Body of pancreas (tissue), 4 donors: ENCODE measurements at regions not wholly inside any gene's neighbourhood (a gene's known extent, or its start where the extent isn't known, plus 50 kb on each side); places are given as distances from the start of the nearest gene placed in this dataset.

Source experiments
- ATAC-seq: fragments of 150-250 bp; one replicate; pipeline ENCODE4 v1.9.1; 2016
- DNase-seq, 4 donors: peaks; one replicate each; pipeline ENCODE4 v3.0.0-alpha.2; 2019
- H3K27ac ChIP-seq, 4 donors: fragments of 200-600 bp; sonication (generic); 1 replicate in 3 of 4; 2 replicates in 1 of 4; pipeline versions ENCODE4 v1.5.1 to v1.6.1; 2016 to 2019; ENCODE audit warnings: mild to moderate bottlenecking in 1 of 4, mixed read lengths in 1 of 4, moderate library complexity in 1 of 4
- H3K27me3 ChIP-seq, 2 donors: fragments of 200-600 bp; sonication (generic); one replicate each; pipeline ENCODE4 v1.6.0; 2016; ENCODE audit warnings: mild to moderate bottlenecking in 1 of 2
- H3K36me3 ChIP-seq, 2 donors: fragments of 200-600 bp; sonication (generic); replicated peaks in 1 of 2; 2 replicates each; pipeline ENCODE4 v1.5.1; 2016; ENCODE audit warnings: low read depth in 2 of 2; ENCODE audit not compliant: insufficient read depth in 1 of 2
- H3K4me1 ChIP-seq: fragments of 200-600 bp; sonication (generic); one replicate; pipeline ENCODE4 v1.6.0; 2016
- H3K4me3 ChIP-seq, 2 donors: fragments of 200-600 bp; sonication (generic); 1 replicate in 1 of 2; 2 replicates in 1 of 2; pipeline ENCODE4 v1.5.1; 2016 to 2019
- H3K9me3 ChIP-seq, 3 donors: fragments of 200-600 bp; sonication (generic); 1 replicate in 2 of 3; 2 replicates in 1 of 3; pipeline ENCODE4 v1.5.1; 2016
- CTCF ChIP-seq, 7 experiments: fragments of 450-650 bp in 4 of 7; fragments of 200-600 bp in 3 of 7; sonication (generic) in 3 of 7; IDR thresholded peaks; one replicate each; pipeline ENCODE4 v1.5.1; 2016 to 2019; ENCODE audit warnings: antibody characterized with exemption in 7 of 7
- POLR2A ChIP-seq, 3 donors: fragments of 450-650 bp; IDR thresholded peaks; one replicate each; pipeline ENCODE4 v1.6.1; 2016; ENCODE audit warnings: antibody characterized with exemption in 3 of 3, mild to moderate bottlenecking in 2 of 3
- WGBS, 2 donors: methylation state at CpG; one replicate each; pipeline ENCODE4 v1.1.5; 2017; 5-methylcytosine and 5-hydroxymethylcytosine counted together
- intact Hi-C: fragments of 100-400 bp; cut with DNase I; formaldehyde crosslinking; loops from one replicate; pipeline ENCODE4 v1.15.1; 2023

GRCh38 chr12:124240493-124240892, 54.4 kb upstream of the RFLNA start:
- intact Hi-C loops: no loop called here
- Histone ChIP-seq H3K4me3 (no peak overlapping the region), H3K9me3 (no peaks in the 10 kb centered on the region), H3K27ac (no peak overlapping the region), H3K27me3 (no peaks in the 10 kb centered on the region), H3K4me1 (no peaks in the 10 kb centered on the region), H3K36me3 (no peaks in the 10 kb centered on the region)
- WGBS, 2 donors: 84 to 100% methylated on average over 1 of the region's 1 CpG
- ATAC-seq: no peak
- DNase-seq: no peak
- TF ChIP-seq POLR2A (IDR thresholded peaks at IDR 0.05) (no peak), CTCF (IDR thresholded peaks at IDR 0.05) (no peak)

- TF ChIP-seq POLR2A (IDR thresholded peaks at IDR 0.05) (no peak), CTCF (IDR thresholded peaks at IDR 0.05) (no peak)
- no peak overlapping the region for H3K4me3 ChIP-seq
- no peaks in the 10 kb centered on the region for H3K4me1 ChIP-seq
- DNase-seq: no peak
- H3K27ac ChIP-seq: no peak overlapping the region
- ATAC-seq: no peak
- no peaks in the 10 kb centered on the region for H3K36me3 ChIP-seq
- intact Hi-C loops: no loop called here
- 80 to 83% methylated on average over 17 of the region's 17 CpGs for WGBS, 2 donors
- H3K27me3 ChIP-seq: no peaks in the 10 kb centered on the region
- no peaks in the 10 kb centered on the region for H3K9me3 ChIP-seq
Observed at GRCh38 chr12:124241776-124242528, 52.9 kb upstream of the RFLNA start.

- H3K4me1 ChIP-seq: no peaks in the 10 kb centered on the region
- ATAC-seq: no peak
- no peaks in the 10 kb centered on the region for H3K27me3 ChIP-seq
- intact Hi-C loops: no loop called here
- H3K9me3 ChIP-seq: no peaks in the 10 kb centered on the region
- no peak overlapping the region for H3K4me3 ChIP-seq
- H3K27ac ChIP-seq: no peak overlapping the region
- H3K36me3 ChIP-seq: no peaks in the 10 kb centered on the region
- 58 to 71% methylated on average over 9 of the region's 9 CpGs for WGBS, 2 donors
- DNase-seq: no peak
- TF ChIP-seq POLR2A (IDR thresholded peaks at IDR 0.05): no peak
- TF ChIP-seq CTCF (IDR thresholded peaks at IDR 0.05): no peak
Observed at GRCh38 chr12:124242529-124243065, 52.3 kb upstream of the RFLNA start.

GRCh38 chr12:124243936-124244335, 51.0 kb upstream of the RFLNA start:
- ATAC-seq (no peak), DNase-seq (no peak)
- Histone ChIP-seq H3K4me3 (no peak overlapping the region), H3K27ac (no peak overlapping the region), H3K4me1 (no peaks in the 10 kb centered on the region), H3K27me3 (no peaks in the 10 kb centered on the region), H3K9me3 (no peaks in the 10 kb centered on the region), H3K36me3 (no peaks in the 10 kb centered on the region)
- WGBS, 2 donors: 95 to 98% methylated on average over 4 of the region's 4 CpGs
- intact Hi-C loops: no loop called here
- TF ChIP-seq POLR2A (IDR thresholded peaks at IDR 0.05): no peak
- no peak for TF ChIP-seq CTCF (IDR thresholded peaks at IDR 0.05)
